ENCODE measurements at regions not wholly inside any gene's neighbourhood (a gene's known extent, or its start where the extent isn't known, plus 50 kb on each side); places are given as distances from the start of the nearest gene placed in this dataset.

- TF ChIP-seq POLR2A (IDR thresholded peaks at IDR 0.05; ENCODE audit: low read length) (no peak), GATA1 (IDR thresholded peaks at IDR 0.05; ENCODE audit: low read depth, low read length) (no peak)
These were observed 72.4 kb upstream of the ISX start for GRCh38 chr22:34993548-34993947.

DNA sequence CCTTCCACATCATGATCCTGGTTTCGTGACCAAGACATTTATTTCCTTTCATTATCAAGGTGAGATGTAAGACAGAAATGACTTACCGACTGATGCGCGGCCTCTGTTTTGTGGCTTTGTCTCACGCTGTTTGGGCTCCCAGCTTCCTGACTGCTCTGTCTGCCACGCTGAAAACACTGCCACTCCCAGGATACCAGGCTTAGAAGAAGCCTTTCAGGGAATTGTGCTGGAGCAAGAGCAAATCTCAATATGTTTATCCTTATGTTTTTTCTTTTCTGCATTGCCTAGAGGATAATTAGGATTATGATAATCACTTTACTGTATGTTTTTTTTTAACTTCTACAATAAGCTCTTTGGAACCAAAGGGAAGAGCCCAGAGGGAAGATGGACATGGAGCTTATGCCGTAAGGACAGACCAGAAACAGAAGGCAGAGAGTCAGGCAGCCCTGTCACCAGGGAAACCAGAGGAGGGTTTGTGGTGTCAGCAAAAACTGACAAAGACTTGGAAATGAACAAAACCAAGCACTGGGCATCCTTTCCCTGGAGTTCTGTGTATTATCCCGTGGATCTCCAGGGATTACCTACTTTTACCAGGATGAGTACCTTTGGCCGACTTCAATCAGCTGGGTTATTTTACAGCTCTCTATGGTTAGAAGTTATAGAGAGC lies 68.2 kb upstream of the ISX start:
- no peak for TF ChIP-seq POLR2A (IDR thresholded peaks at IDR 0.05; ENCODE audit: low read length)
- TF ChIP-seq GATA1 (IDR thresholded peaks at IDR 0.05; ENCODE audit: low read depth, low read length) = no peak

More at GRCh38 chr22:34993548-34993947, 72.4 kb upstream of the ISX start:
- DNase-seq = no peak

DNA sequence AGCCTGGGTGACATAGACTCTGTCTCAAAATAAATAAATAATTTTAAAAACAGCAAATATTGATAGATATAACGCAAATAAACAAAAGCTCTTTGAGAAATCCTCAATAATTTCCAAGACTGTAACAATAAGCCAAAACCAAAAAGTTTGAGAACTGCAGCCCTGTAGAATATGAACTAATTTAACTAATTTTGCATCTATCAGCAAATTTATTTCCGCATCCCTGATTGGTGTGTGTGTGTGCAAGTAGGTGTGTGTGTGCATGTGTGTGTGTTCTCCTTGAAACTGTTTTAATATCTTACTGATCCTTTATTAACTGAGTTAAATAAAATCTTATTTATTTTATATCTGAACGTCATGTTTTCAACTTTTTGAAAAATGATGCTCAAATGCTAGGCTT lies 67.0 kb upstream of the ISX start:
- TF ChIP-seq GATA1 (IDR thresholded peaks at IDR 0.05; ENCODE audit: low read depth, low read length) (no peak), POLR2A (IDR thresholded peaks at IDR 0.05; ENCODE audit: low read length) (no peak)
- DNase-seq = no peak

More for the DNA sequence above, 68.2 kb upstream of the ISX start:
- no peak for DNase-seq

GRCh38 chr22:35008213-35008612 lies 57.7 kb upstream of the ISX start:
- no peak for DNase-seq
- TF ChIP-seq POLR2A (IDR thresholded peaks at IDR 0.05; ENCODE audit: low read length) (no peak), GATA1 (IDR thresholded peaks at IDR 0.05; ENCODE audit: low read depth, low read length) (no peak)

DNA sequence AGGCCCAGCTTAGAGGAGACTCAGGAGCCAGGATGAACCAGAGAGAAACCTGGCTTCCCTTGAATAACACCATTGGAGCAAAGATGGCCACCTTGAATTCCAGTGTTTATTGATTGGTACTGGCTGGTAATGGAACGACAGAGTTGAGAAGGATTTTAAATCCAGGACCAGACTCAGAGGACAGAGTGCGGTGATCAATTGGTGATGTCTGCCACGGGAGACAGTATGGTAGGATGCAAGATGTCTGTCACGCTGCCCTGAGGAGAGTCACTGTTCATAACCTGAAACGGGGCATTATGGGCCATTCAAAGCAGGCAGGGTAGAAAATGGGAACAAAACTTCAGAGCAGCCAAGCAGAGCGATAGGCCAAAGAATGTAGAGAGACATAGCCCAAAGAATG lies 55.4 kb upstream of the ISX start:
- no peak for DNase-seq
- TF ChIP-seq POLR2A (IDR thresholded peaks at IDR 0.05; ENCODE audit: low read length) (no peak), GATA1 (IDR thresholded peaks at IDR 0.05; ENCODE audit: low read depth, low read length) (no peak)

- no peak for DNase-seq
These were observed 51.1 kb upstream of the ISX start for GRCh38 chr22:35014812-35015211.

More at GRCh38 chr22:35014812-35015211, 51.1 kb upstream of the ISX start:
- TF ChIP-seq POLR2A (IDR thresholded peaks at IDR 0.05; ENCODE audit: low read length) = no peak
- no peak for TF ChIP-seq GATA1 (IDR thresholded peaks at IDR 0.05; ENCODE audit: low read depth, low read length)

All from erythroblast (primary cell).